HepG2 (cell line): ENCODE measurements at regions not wholly inside any gene's neighbourhood (a gene's known extent, or its start where the extent isn't known, plus 50 kb on each side); places are given as distances from the start of the nearest gene placed in this dataset.
A peak's percentile ranks its signal among the peaks of the same experiment; 100 is the strongest.

Experiments used
- ARHGAP35 ChIP-seq: sonication (generic); formaldehyde crosslinking; IDR thresholded peaks from 2 replicates; pipeline ENCODE4 v1.9.0; 2022; ENCODE audit warnings: mild to moderate bottlenecking, inconsistent platforms, moderate library complexity, missing genetic modification reagents, borderline replicate concordance
- CSRNP1 ChIP-seq: sonication (generic); formaldehyde crosslinking; IDR thresholded peaks from 2 replicates; pipeline ENCODE4 v1.8.1; 2023; ENCODE audit warnings: mild to moderate bottlenecking, missing genetic modification reagents
- EEA1 ChIP-seq: sonication (generic); formaldehyde crosslinking; IDR thresholded peaks from 2 replicates; pipeline ENCODE4 v1.5.1; 2020; ENCODE audit warnings: mild to moderate bottlenecking, missing genetic modification reagents, borderline replicate concordance
- HDAC1 ChIP-seq: sonication (generic); formaldehyde crosslinking; IDR thresholded peaks from 2 replicates; pipeline ENCODE4 v1.5.1; 2020; ENCODE audit warnings: mild to moderate bottlenecking, missing genetic modification reagents
- HIC2 ChIP-seq: sonication (generic); formaldehyde crosslinking; IDR thresholded peaks from 2 replicates; pipeline ENCODE4 v1.9.0; 2022; ENCODE audit warnings: low read depth, missing genetic modification reagents
- MTF2 ChIP-seq: sonication (generic); formaldehyde crosslinking; IDR thresholded peaks from 2 replicates; pipeline ENCODE4 v1.5.0; 2020; ENCODE audit warnings: missing genetic modification reagents, borderline replicate concordance
- NR2F1 ChIP-seq, 2 experiments: fragments of 450-650 bp in 1 of 2; formaldehyde crosslinking in 1 of 2; IDR thresholded peaks; 2 replicates each; pipeline versions ENCODE4 v1.5.0 to v1.6.1; 2016 to 2020; ENCODE audit warnings: mild to moderate bottlenecking in 1 of 2, missing compliant biosample characterization in 1 of 2, missing genetic modification reagents in 1 of 2, moderate library complexity in 1 of 2
- RBM39 ChIP-seq: fragments of 200-400 bp; formaldehyde crosslinking; IDR thresholded peaks from one replicate; pipeline ENCODE4 v1.6.1; 2018; ENCODE audit warnings: antibody characterized with exemption, mild to moderate bottlenecking, low read depth, low read length; ENCODE audit not compliant: poor library complexity, severe bottlenecking
- SCMH1 ChIP-seq: sonication (generic); formaldehyde crosslinking; IDR thresholded peaks from 2 replicates; pipeline ENCODE4 v1.9.0; 2021; ENCODE audit warnings: missing genetic modification reagents, mild to moderate bottlenecking, borderline replicate concordance
- TARDBP ChIP-seq: sonication (generic); formaldehyde crosslinking; IDR thresholded peaks from 2 replicates; pipeline ENCODE4 v1.8.0; 2022; ENCODE audit warnings: mild to moderate bottlenecking, missing genetic modification reagents
- ZBTB20 ChIP-seq: sonication (generic); formaldehyde crosslinking; IDR thresholded peaks from 2 replicates; pipeline ENCODE4 v1.8.1; 2023; ENCODE audit warnings: missing genetic modification reagents, low read depth, mild to moderate bottlenecking, borderline replicate concordance
- ZBTB7B ChIP-seq: sonication (generic); formaldehyde crosslinking; IDR thresholded peaks from 2 replicates; pipeline ENCODE4 v1.4.0; 2020; ENCODE audit warnings: missing genetic modification reagents
- ZFP82 ChIP-seq: sonication (generic); formaldehyde crosslinking; IDR thresholded peaks from 2 replicates; pipeline ENCODE4 v1.5.1; 2020; ENCODE audit warnings: mild to moderate bottlenecking, missing genetic modification reagents, borderline replicate concordance
- ZNF160 ChIP-seq: sonication (generic); formaldehyde crosslinking; IDR thresholded peaks from 2 replicates; pipeline ENCODE4 v1.8.0; 2022; ENCODE audit warnings: mild to moderate bottlenecking, inconsistent platforms, missing genetic modification reagents
- ZNF264 ChIP-seq: sonication (generic); formaldehyde crosslinking; IDR thresholded peaks from 2 replicates; pipeline ENCODE4 v1.4.0; 2020; ENCODE audit warnings: missing genetic modification reagents
- ZNF431 ChIP-seq: sonication (generic); formaldehyde crosslinking; IDR thresholded peaks from 2 replicates; pipeline ENCODE4 v1.9.0; 2022; ENCODE audit warnings: missing genetic modification reagents, low read depth, mild to moderate bottlenecking, borderline replicate concordance
- ZNF570 ChIP-seq: sonication (generic); formaldehyde crosslinking; IDR thresholded peaks from 2 replicates; pipeline ENCODE4 v1.4.0; 2020; ENCODE audit warnings: mild to moderate bottlenecking, missing genetic modification reagents, borderline replicate concordance
- ZNF644 ChIP-seq: IDR thresholded peaks from 2 replicates; pipeline ENCODE4 v1.6.1; 2016; ENCODE audit warnings: low read depth
- ZNF75D ChIP-seq: sonication (generic); formaldehyde crosslinking; IDR thresholded peaks from 2 replicates; pipeline ENCODE4 v1.8.1; 2023; ENCODE audit warnings: missing genetic modification reagents, mild to moderate bottlenecking, borderline replicate concordance
- TF ChIP-seq, protein P1 (sequence below): sonication (generic); formaldehyde crosslinking; IDR thresholded peaks from 2 replicates; pipeline ENCODE4 v1.4.0; 2020; ENCODE audit warnings: mild to moderate bottlenecking, missing genetic modification reagents
- TF ChIP-seq, protein P2 (sequence below): sonication (generic); formaldehyde crosslinking; IDR thresholded peaks from 2 replicates; pipeline ENCODE4 v1.5.1; 2020; ENCODE audit warnings: mild to moderate bottlenecking, missing genetic modification reagents, moderate library complexity

GRCh38 chr17:72360386-72360940 is 239.6 kb downstream of the SOX9 start (continued):
- TF ChIP-seq ARHGAP35 (CRISPR knock-in tag) (no peak), MTF2 (no peak), RBM39 (no peak), HDAC1 (CRISPR knock-in tag) (no peak), ZNF644 (CRISPR knock-in tag) (0 out of 2 replicates have a peak, but pooled peaks have one; percentile 13), ZNF160 (CRISPR knock-in tag) (no peak), ZBTB20 (CRISPR knock-in tag) (no peak), SCMH1 (CRISPR knock-in tag) (no peak), ZNF264 (CRISPR knock-in tag) (no peak), TARDBP (CRISPR knock-in tag) (no peak), HIC2 (CRISPR knock-in tag) (no peak), CSRNP1 (CRISPR knock-in tag) (no peak), ZNF431 (CRISPR knock-in tag) (no peak), ZNF570 (CRISPR knock-in tag) (no peak), ZNF75D (CRISPR knock-in tag) (no peak), NR2F1 (CRISPR knock-in tag; IDR thresholded peaks at IDR 0.05) (no peak), EEA1 (no peak), ZBTB7B (no peak), ZFP82 (no peak)
- TF ChIP-seq, protein P1, sequence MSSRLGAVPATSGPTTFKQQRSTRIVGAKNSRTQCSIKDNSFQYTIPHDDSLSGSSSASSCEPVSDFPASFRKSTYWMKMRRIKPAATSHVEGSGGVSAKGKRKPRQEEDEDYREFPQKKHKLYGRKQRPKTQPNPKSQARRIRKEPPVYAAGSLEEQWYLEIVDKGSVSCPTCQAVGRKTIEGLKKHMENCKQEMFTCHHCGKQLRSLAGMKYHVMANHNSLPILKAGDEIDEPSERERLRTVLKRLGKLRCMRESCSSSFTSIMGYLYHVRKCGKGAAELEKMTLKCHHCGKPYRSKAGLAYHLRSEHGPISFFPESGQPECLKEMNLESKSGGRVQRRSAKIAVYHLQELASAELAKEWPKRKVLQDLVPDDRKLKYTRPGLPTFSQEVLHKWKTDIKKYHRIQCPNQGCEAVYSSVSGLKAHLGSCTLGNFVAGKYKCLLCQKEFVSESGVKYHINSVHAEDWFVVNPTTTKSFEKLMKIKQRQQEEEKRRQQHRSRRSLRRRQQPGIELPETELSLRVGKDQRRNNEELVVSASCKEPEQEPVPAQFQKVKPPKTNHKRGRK (CRISPR knock-in tag) = no peak
- TF ChIP-seq, protein P2, sequence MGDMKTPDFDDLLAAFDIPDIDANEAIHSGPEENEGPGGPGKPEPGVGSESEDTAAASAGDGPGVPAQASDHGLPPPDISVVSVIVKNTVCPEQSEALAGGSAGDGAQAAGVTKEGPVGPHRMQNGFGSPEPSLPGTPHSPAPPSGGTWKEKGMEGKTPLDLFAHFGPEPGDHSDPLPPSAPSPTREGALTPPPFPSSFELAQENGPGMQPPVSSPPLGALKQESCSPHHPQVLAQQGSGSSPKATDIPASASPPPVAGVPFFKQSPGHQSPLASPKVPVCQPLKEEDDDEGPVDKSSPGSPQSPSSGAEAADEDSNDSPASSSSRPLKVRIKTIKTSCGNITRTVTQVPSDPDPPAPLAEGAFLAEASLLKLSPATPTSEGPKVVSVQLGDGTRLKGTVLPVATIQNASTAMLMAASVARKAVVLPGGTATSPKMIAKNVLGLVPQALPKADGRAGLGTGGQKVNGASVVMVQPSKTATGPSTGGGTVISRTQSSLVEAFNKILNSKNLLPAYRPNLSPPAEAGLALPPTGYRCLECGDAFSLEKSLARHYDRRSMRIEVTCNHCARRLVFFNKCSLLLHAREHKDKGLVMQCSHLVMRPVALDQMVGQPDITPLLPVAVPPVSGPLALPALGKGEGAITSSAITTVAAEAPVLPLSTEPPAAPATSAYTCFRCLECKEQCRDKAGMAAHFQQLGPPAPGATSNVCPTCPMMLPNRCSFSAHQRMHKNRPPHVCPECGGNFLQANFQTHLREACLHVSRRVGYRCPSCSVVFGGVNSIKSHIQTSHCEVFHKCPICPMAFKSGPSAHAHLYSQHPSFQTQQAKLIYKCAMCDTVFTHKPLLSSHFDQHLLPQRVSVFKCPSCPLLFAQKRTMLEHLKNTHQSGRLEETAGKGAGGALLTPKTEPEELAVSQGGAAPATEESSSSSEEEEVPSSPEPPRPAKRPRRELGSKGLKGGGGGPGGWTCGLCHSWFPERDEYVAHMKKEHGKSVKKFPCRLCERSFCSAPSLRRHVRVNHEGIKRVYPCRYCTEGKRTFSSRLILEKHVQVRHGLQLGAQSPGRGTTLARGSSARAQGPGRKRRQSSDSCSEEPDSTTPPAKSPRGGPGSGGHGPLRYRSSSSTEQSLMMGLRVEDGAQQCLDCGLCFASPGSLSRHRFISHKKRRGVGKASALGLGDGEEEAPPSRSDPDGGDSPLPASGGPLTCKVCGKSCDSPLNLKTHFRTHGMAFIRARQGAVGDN (CRISPR knock-in tag) = peak; percentile 24; the same call in 1 of the 2 replicates
